KG1 (cell line): ENCODE measurements at regions not wholly inside any gene's neighbourhood (a gene's known extent, or its start where the extent isn't known, plus 50 kb on each side); places are given as distances from the start of the nearest gene placed in this dataset.

Source experiments
- DNase-seq: peaks from one replicate; lab custom pipeline; 2025; lab: John Stamatoyannopoulos, UW

- DNase-seq, result peak; percentile 92
These were observed 240.7 kb upstream of the TBC1D5 start for GRCh38 chr3:17983106-17983505.

GRCh38 chr3:17982211-17982880, 239.9 kb upstream of the TBC1D5 start:
- DNase-seq, result no peak

GRCh38 chr3:17980863-17981262, 238.4 kb upstream of the TBC1D5 start:
- DNase-seq, result no peak

- no peak for DNase-seq
These were observed 237.5 kb upstream of the TBC1D5 start for GRCh38 chr3:17979911-17980310.

DNA sequence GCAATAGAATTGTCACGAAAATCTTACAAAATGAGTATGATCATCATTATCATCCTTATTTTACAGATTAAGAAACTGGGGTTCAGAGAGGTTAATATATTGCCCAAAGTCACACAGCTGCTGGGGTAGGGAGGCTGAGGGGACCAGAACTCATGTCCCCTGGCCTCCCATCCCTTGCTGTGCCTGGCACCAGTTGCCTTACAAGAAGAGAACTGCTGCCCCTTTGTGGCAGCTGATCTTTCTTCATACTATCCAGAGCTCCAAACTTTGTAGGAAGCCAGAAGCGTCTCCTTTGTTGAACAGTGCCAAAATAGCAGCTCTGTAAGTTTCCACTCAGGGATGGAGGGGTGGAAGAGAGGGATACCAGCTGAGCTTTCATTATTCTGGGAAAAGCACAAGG, 236.8 kb upstream of the TBC1D5 start:
- DNase-seq, result peak; percentile 36

- no peak for DNase-seq
These were observed 231.9 kb upstream of the TBC1D5 start for GRCh38 chr3:17974206-17974841.

- DNase-seq, result no peak
These were observed 230.8 kb upstream of the TBC1D5 start for GRCh38 chr3:17972959-17973906.

GRCh38 chr3:17972476-17972875, 230.0 kb upstream of the TBC1D5 start:
- DNase-seq, result no peak

DNA sequence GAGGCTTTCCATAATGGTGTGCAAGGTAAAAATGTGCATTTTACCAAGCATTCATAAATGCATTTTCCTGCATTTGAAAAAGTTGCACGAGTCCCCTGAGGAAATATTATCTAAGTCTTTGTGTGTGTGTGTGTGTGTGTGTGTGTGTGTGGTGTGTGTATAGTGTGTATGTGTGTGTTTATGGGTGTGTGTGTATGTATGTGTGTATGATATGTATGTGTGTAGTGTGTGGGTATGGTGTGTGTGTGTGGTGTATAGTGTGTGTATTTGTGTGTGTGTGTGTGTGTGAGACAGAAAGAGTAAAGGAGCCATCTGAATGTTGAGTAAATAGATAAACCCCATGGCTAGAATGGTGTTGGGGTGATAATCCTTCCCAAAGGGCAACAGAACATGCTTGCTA, 229.6 kb upstream of the TBC1D5 start:
- no peak for DNase-seq

DNA sequence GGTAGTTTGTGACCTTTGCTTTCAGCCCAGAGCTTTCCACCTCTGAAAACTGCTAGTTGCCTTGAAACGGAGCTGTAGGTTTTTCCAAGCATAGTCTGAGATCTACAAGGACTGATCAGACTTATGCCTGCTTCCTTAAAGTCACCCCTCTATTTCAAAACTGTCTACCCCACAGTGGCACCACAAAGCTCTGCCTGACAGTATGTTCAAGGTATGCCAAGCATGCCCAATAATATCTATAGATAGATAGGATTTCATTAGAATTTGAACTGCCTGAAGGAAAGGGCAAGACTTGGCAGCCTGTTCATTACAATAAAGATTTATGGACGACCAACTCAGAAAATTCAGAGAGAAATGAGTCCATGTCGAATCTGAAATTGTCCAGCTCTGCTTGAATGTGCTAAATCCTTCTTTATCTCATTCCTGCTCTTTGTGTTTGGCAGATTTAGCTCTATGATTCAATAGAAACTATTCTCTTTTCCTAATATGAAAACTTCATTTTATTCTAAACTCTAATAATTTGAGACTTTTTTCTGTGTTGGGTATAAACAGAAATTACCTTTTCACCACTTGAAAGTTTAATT, 227.6 kb upstream of the TBC1D5 start:
- no peak for DNase-seq

DNA sequence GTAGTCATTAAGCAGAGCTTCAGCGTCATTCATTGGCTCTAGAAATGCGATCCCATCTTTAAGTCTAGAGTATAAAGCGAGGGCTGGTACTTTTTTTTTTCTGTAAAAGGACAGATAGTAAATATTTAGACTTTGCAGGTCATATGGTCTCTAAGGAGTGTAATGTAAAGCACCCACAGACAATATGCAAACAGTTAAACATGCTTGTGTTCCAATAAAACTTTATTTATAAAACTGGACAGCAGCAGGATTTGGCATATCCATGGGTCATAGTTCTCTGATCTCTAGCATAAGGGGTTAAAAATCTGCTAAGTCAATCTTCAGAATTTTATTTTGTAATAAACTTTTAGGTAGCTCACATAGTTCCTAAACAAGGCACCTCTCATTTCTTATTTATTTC, 226.8 kb upstream of the TBC1D5 start:
- no peak for DNase-seq

DNA sequence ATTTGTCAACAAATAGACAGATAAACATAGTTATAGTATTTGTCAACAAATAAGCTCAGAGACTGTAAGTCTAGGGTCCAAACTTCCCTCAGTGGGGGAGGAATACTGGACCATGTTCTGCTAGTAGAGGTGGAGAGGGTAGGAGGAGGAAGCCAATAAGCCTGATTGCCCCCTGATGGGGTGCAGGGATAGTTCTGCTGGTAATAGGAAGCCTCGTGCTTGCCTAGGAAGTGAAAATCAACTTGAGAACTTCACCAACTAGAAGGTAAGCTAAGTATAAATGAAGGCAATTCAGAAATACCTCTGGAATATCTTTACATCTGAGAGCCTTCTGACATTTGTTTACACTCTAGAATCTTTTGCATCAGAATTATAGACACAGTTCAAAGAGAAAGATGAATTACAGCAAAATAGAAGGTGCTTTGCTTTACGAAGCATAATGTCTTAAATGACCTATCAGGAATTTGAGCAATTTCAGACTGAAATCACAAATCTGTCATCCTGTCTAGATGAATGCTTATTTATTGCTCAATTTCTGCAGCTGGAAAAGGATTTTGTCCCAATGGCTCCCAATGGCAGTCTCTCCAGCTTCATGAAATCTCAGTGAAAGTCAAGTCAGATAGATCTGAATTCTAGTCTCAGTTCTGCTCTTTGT, 225.6 kb upstream of the TBC1D5 start:
- DNase-seq, result no peak

GRCh38 chr3:17967111-17967510, 224.7 kb upstream of the TBC1D5 start:
- no peak for DNase-seq

GRCh38 chr3:17965331-17965730, 222.9 kb upstream of the TBC1D5 start:
- no peak for DNase-seq

DNA sequence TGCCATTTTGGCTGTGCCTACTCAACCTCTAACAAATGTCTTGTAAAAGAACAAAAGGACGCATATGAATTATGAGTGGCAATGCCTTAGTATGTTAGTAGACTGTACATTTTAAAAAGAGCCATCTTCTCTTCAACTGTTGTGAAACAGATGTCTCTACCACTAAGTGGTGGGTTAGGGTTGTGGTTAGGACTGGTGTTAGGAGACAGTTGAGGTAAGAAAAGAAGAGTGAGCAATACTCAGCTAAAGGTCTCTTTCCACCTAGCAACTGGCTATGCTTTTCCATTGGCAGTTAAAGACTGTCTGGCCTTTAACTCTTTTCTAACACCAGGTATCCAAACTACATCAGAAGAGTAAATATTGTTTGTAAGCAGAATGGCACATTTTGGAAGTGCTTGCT, 221.7 kb upstream of the TBC1D5 start:
- DNase-seq, result peak; percentile 32

DNA sequence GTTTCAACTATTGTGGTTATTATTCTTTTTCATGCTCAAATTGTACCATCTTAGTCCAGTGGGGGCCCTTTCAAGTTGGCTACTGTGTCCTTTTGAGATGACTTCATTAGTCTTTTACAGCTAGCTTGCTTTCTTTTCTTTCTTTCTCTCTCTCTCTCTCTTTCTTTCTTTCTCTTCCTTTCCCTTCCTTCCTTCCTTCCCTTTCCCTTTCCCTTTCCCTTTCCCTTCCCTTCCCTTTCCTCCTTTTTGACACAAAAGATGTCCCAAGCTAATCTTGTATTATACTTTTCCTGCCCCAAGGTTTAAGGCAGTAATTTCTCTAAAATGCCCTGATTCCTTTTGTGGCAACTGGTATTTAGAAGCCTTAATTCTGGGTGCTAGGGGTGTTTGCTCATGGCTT, 213.0 kb upstream of the TBC1D5 start:
- DNase-seq, result no peak

DNA sequence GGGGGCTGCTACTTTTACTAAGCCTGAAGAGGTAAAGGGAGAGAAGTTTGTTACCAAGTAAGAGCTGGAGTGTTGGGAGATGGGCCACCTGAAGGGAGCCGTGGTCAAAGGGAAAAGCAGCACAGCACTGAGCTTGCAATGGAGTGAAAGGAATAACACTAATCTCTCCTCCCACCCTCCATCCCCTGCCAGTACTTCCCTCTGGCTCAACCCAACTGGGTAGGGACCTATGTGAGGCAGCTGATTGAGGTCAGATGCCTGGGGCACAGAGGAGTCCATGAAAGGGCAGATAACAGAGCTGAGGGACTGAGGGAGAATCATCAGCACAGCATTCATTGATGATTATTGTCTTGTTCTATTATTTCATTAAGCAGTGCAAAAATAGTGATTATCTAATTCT, 212.4 kb upstream of the TBC1D5 start:
- no peak for DNase-seq

DNA sequence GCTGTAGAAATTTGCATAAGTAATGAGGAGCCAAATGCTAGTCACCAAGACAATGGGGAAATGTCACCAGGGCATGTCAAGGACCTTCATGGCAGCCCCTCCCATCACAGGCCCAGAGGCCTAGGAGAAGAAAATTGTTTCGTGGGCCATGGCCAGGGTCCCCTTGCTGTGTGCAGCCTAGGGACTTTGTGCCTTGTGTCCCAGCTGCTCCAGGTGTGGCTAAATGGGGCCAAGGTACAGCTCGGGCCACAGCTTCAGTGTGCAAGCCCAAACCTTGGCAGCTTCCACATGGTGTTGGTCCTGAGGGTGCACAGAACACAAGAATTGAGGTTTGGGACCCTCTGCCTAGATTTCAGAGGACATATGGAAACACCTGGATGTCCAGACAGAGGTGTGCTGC, 208.8 kb upstream of the TBC1D5 start:
- DNase-seq, result no peak

DNA sequence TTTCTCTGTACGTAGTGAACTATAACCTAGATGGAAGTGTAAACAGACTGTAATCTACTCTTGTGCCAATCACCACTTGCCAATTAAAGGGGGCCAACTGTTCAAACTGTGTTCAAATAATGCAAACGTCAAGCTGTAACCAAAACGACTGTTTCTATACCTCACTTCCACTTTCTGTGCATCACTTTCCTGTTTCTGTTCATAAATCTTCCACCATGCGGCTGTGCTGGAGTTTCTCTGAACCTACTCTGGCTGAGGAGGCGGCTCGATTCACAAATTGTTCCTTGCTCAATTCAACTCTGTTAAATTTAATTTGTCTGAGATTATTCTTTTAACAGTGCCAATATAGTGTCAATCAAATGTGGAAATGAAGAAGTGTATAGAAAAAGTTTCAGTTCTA, 206.7 kb upstream of the TBC1D5 start:
- DNase-seq, result peak; percentile 63

GRCh38 chr3:17947833-17948232, 205.4 kb upstream of the TBC1D5 start:
- no peak for DNase-seq

- peak; percentile 31 for DNase-seq
These were observed 204.2 kb upstream of the TBC1D5 start for GRCh38 chr3:17946619-17947018.

DNA sequence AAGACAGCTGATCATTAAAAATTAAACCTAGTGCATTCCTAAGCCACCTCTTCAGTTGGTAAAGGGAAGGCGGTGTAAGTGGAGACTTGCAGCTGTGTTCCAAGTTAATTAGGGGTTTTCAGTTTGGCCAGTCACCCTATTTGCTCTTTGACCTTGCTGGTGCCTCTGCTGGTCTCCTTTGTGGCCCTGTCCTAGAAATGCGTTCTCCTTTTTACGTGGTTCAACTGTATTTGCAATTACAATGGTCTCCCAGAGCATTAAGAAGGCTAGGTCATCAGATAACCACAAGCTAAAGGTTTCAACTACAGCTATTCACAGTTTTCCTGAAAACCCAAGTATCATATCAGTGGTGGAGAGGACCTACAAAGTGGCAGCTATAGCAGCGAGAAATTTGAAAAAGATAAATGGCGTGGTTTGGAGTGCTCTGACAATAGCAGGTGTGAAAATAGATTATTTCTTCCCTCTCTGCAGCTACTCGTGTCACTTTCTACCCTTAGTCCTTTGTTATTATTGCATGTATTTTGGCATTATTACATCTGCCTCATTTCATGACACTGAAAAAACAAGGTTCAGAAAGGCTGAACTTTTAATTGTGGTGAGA, 203.5 kb upstream of the TBC1D5 start:
- DNase-seq, result no peak
